Activated CD8-positive, alpha-beta T cell treated with anti-CD3 and anti-CD28 coated beads for 36 hours (primary cell): ENCODE measurements at regions not wholly inside any gene's neighbourhood (a gene's known extent, or its start where the extent isn't known, plus 50 kb on each side); places are given as distances from the start of the nearest gene placed in this dataset.

Source experiments
- ATAC-seq: fragments of 200-7000 bp; cut with Tn5 transposase; one replicate; pipeline ENCODE4 v1.10.0; 2021; ENCODE audit warnings: mild to moderate bottlenecking, moderate library complexity
- CTCF ChIA-PET: fragments of 350-600 bp; sonication (Branson Sonifier 250); formaldehyde crosslinking; loops from one replicate; lab custom pipeline; 2021; ENCODE audit warnings: antibody characterized with exemption; lab: Charles Lee
- POLR2A ChIA-PET: fragments of 350-600 bp; sonication (Branson Sonifier 250); formaldehyde crosslinking; loops from one replicate; lab custom pipeline; 2021; ENCODE audit warnings: antibody characterized with exemption; lab: Charles Lee
- DNase-seq: peaks from one replicate; pipeline ENCODE4 v3.0.0-alpha.2; 2020
- H3K27ac Mint-ChIP-seq: one replicate; pipeline ENCODE4 v1.8.0; 2021; ENCODE audit warnings: mild to moderate bottlenecking, mixed read lengths
- H3K27me3 Mint-ChIP-seq: one replicate; pipeline ENCODE4 v1.8.0; 2021; ENCODE audit warnings: mixed read lengths
- H3K36me3 Mint-ChIP-seq: one replicate; pipeline ENCODE4 v1.8.0; 2021; ENCODE audit warnings: low read depth, mixed read lengths
- H3K4me1 Mint-ChIP-seq: one replicate; pipeline ENCODE4 v1.8.0; 2021; ENCODE audit warnings: low read depth, mixed read lengths
- H3K4me3 Mint-ChIP-seq: one replicate; pipeline ENCODE4 v1.8.0; 2021; ENCODE audit warnings: mild to moderate bottlenecking, moderate library complexity, mixed read lengths
- H3K9me3 Mint-ChIP-seq: one replicate; pipeline ENCODE4 v1.8.0; 2021; ENCODE audit warnings: mixed read lengths
- CTCF ChIP-seq: fragments of 200-600 bp; IDR thresholded peaks from one replicate; pipeline ENCODE4 v1.8.0; 2022; ENCODE audit warnings: antibody characterized with exemption, mild to moderate bottlenecking
- intact Hi-C: fragments of 100-400 bp; cut with micrococcal nuclease; formaldehyde crosslinking; loops from one replicate; pipeline ENCODE4 v1.10.0; 2022

DNA sequence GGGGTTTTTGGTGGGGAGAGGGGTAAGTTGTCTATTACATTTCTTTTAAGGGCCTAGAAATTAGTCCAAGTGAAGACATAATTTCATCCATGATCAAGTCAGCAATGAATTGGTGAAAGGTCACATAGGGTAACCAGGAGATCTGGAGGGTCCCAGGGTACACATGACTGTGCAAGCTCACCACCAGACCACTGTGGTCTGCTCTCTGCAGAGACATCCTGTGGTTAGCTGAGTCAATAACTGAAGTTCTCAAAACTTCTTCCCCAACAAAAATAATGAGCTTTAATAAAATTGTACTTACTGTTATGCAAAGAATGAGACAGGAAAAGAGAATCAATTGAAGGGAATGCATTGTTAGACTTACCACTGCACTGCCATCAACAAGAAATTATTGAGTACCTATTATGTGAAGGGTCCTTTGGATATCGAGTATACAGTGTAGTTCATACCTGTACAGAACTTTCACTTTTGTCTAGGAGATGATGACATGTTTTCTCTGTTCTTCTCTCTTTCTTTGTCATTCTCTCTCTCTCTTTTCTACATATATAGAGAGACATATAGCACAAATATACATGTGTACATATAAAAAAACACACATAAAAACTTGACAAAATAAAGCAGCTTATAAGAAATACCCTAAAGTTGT lies 209.8 kb downstream of the GJA1 start:
- CTCF ChIA-PET, result no interaction called here
- peak; percentile 55 for DNase-seq
- peak; percentile 74 for ATAC-seq
- TF ChIP-seq CTCF, result no peak
- no peak overlapping the region for H3K27ac Mint-ChIP-seq
- no peaks in the 10 kb centered on the region for H3K27me3 Mint-ChIP-seq
- intact Hi-C loops, result no loop called here
- POLR2A ChIA-PET, result no interaction called here
- H3K4me3 Mint-ChIP-seq, result no peak overlapping the region
- no peaks in the 10 kb centered on the region for H3K36me3 Mint-ChIP-seq
- H3K9me3 Mint-ChIP-seq, result no peaks in the 10 kb centered on the region
- peaks cover 21% of the 10 kb centered on the region for H3K4me1 Mint-ChIP-seq

GRCh38 chr6:121647905-121648304 lies 212.5 kb downstream of the GJA1 start:
- peaks cover 41% of the 10 kb centered on the region for H3K4me1 Mint-ChIP-seq
- ChIA-PET POLR2A (no interaction called here), CTCF (no interaction called here)
- H3K27ac Mint-ChIP-seq, result no peak overlapping the region
- DNase-seq, result no peak
- H3K27me3 Mint-ChIP-seq, result no peaks in the 10 kb centered on the region
- no peak for TF ChIP-seq CTCF
- intact Hi-C loops, result no loop called here
- H3K9me3 Mint-ChIP-seq, result no peaks in the 10 kb centered on the region
- no peak overlapping the region for H3K4me3 Mint-ChIP-seq
- ATAC-seq, result no peak
- no peaks in the 10 kb centered on the region for H3K36me3 Mint-ChIP-seq

- no peak for ATAC-seq
- no peaks in the 10 kb centered on the region for H3K27me3 Mint-ChIP-seq
- H3K4me1 Mint-ChIP-seq, result peaks cover 46% of the 10 kb centered on the region
- H3K9me3 Mint-ChIP-seq, result no peaks in the 10 kb centered on the region
- TF ChIP-seq CTCF, result no peak
- no peak for DNase-seq
- no peak overlapping the region for H3K4me3 Mint-ChIP-seq
- intact Hi-C loops, result no loop called here
- ChIA-PET CTCF (no interaction called here), POLR2A (no interaction called here)
- H3K36me3 Mint-ChIP-seq, result no peaks in the 10 kb centered on the region
- H3K27ac Mint-ChIP-seq, result peak overlapping the region; percentile 26
Observed at GRCh38 chr6:121649951-121650350, 214.5 kb downstream of the GJA1 start.

GRCh38 chr6:121651420-121651819 lies 216.0 kb downstream of the GJA1 start:
- Mint-ChIP-seq H3K4me3 (no peak overlapping the region), H3K9me3 (no peaks in the 10 kb centered on the region), H3K27me3 (no peaks in the 10 kb centered on the region), H3K4me1 (peaks cover 37% of the 10 kb centered on the region), H3K36me3 (no peaks in the 10 kb centered on the region), H3K27ac (peak overlapping the region; percentile 20)
- peak; percentile 8 for DNase-seq
- intact Hi-C loops, result no loop called here
- TF ChIP-seq CTCF, result no peak
- ChIA-PET POLR2A (no interaction called here), CTCF (no interaction called here)
- no peak for ATAC-seq

DNA sequence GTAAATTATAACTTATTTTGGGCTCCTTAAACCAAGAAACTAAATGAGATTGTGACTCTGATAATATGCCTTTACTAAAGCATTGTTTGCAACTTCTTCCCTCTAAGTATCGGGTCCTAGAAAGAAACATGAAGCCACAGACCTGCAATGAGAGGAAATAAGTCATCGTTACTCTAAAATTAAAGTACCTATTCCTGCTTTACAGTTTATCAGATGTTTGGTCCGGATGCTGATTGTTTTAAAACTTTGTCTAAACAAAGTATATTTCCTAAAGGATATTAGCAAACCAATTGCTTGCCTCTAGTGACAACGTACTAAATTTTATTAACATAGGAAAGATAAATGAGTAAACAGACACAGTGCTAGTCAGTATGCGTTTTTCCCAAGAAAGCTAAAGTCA lies 216.8 kb downstream of the GJA1 start:
- H3K4me1 Mint-ChIP-seq, result peaks cover 37% of the 10 kb centered on the region
- DNase-seq (no peak), ATAC-seq (no peak)
- intact Hi-C loops, result no loop called here
- no peak for TF ChIP-seq CTCF
- H3K27me3 Mint-ChIP-seq, result no peaks in the 10 kb centered on the region
- POLR2A ChIA-PET, result no interaction called here
- H3K36me3 Mint-ChIP-seq, result no peaks in the 10 kb centered on the region
- no peaks in the 10 kb centered on the region for H3K9me3 Mint-ChIP-seq
- no peak overlapping the region for H3K4me3 Mint-ChIP-seq
- H3K27ac Mint-ChIP-seq, result peak overlapping the region; percentile 38
- CTCF ChIA-PET, result no interaction called here
